ENCODE measurements at regions not wholly inside any gene's neighbourhood (a gene's known extent, or its start where the extent isn't known, plus 50 kb on each side); places are given as distances from the start of the nearest gene placed in this dataset.

DNA sequence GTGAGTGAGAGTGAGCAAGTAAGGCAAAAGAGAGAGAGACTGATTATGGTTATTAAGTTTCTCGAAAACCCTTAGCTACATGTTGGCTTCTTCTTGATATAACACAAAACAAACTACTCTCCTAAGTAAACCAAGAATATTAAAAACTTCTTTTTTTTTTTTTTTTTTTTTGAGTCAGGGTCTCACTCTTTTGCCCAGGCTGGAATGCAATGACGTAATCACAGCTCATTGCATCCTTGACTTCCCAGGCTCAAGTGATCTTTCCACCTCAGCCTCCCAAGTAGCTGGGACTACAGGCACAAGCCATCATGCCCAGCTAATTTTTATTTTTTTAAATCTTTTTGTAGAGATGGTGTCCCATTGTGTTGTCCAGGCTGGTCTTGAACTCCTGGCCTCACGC, 102.2 kb upstream of the IL6 start:
- DNase-seq (ENCODE audit: low read depth): no peak

DNA sequence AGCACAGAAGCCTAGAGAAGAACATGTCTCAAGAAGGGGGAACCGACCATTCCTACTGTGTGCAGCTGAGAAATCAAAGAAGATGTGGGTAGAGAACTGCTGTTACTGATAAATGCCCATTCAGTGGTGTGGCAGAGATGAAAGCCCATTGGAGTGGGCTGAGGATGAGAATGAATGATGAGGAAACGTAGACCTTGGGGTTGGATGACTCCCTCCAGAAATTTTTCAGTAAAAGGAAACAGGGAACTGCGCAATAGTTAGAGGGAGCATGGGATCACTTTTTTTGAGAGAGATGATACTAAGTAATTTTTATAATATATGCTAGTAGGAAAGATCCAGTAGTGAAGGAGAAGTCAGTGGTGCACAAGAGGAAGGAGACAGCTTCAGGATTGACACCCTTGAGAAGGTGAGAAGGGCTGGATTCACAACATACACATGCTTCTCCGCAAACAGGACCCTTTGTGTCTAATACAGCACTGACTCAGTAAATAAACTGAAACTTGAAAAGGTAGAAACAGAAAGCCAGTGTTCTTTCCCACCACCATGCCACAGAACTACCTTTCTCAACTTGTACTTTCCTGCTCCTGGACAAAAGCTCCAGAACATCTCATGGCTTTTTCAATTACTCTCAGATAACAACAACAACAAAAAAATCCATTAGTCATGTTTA, 104.7 kb upstream of the IL6 start:
- no peak for DNase-seq (ENCODE audit: low read depth)

DNA sequence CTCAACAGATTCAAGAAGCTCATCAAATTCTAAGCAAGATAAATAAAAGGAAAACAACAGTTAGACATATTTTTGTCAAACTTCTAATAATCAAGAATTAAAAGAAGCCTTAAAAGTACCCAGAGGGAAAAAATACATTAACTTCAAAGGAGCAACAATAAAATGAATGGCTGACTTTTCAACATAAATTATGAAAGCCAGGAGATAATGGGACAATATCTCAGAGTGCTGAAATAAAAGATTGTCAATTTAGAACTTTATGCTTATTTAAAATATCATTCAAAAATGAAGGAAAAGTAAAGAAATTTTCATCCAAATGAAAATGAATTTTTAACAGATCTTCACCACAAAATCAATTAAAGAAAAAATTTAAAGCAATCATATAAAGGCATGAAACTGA, 108.5 kb upstream of the IL6 start:
- no peak for DNase-seq (ENCODE audit: low read depth)

DNA sequence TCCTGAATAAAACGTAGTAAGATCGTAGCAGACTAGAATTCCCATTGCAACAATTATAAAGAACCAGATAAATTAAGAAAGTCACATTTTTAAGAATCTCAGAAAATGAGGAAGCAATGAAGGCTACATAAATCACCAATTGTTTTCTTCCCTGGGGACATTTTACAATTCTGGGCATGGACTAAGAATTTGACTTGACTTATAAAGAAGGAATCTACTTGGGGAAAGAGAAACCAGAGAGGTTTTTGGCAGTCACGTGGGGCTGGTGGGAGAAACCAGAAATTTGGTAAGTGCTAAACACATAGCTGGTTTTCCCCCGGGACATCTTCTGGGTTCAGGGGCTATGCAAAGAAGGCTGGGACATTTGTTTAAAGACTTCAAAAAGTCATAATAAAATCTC, 109.8 kb upstream of the IL6 start:
- DNase-seq (ENCODE audit: low read depth): no peak

DNA sequence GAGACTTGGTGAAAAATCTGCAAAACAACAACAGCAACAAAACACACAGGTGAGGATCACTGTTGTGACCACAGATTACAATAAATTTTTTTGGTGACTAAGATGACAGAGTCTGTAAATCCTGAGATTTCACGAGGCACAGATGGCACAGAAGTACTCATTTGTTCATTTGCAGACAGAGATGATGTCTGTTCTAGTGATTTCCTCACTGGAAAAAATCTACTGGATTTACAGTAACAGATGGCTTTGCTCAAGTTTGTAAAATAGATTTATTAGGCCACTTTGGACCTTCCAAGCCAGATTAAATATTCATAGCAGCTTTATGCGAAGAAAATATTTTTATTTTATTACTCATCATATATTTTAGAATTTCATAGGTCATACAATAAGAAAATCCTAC, 113.5 kb upstream of the IL6 start:
- DNase-seq (ENCODE audit: low read depth): no peak

DNA sequence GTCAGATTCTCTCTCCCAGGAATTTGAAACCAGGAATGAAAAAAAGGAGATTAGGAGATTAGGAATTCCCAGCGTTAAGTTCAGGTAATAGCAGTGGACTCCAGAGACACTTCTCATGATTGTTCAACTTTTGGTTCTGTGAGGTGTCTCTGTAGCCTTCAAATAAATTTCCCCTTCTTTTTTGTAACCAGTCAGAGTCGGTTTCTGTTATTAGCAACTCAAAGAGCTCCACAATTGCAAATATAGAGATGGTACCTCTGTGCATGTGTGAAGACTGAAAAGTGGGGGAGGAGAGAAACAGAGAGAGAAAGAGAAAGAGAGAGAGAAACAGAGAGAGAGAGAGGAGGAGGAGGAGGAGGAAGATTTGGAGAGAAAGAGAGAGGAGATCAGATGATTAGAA, 112.8 kb upstream of the STEAP1B start:
- DNase-seq (ENCODE audit: low read depth): no peak

DNA sequence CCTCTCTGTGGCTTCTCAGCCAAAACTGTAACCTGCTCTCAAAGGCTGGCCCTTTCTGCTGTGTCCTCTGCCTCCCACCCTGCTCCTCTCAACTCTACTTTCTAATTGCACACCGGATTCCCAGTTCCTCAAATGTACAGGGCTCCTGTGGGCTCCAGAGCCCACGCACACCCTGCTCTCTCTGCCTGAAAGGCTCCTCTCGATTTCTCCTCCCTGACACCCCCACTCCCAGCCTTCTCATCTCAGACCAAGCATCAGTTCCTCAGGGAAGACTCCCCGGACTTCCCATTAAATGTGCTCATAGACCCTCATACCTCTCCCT, 111.7 kb upstream of the STEAP1B start:
- DNase-seq (ENCODE audit: low read depth): no peak

DNA sequence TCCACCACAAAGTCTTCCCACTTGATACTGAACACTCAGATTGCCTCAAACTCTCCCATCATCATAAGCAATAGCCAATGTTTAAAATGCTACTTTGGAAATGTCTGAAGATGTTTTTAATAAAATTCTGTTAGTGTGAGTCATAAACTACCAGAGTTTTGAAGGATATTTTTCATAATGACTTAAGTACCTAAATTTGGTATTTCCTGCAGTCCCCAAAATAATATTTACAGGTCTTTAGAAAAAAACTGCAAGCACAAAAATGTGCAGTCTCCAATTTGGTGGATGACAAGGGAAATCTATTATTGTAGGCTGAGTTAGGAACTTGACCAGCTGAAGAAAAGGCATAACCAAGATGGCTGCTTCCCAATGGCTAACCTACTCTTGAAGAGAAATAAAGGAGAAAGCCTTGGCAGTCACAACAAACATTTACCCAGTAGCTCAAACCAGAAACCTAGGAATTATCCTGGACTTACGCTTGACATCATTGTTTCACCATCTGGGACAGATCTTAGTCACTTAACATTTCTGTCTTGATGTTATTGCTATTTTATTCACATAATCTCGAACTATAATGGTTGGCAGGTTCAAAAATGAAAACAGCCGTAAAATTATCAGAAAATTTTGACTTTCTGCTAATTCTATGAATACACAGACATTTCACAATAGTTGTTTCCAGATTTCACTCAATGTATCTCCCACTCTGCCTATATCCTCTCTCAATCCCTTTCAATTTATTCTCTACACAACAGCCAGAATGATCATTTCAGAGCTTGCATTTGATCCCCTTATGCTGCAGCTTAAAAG, 111.2 kb upstream of the STEAP1B start:
- DNase-seq (ENCODE audit: low read depth): peak; percentile 74

DNA sequence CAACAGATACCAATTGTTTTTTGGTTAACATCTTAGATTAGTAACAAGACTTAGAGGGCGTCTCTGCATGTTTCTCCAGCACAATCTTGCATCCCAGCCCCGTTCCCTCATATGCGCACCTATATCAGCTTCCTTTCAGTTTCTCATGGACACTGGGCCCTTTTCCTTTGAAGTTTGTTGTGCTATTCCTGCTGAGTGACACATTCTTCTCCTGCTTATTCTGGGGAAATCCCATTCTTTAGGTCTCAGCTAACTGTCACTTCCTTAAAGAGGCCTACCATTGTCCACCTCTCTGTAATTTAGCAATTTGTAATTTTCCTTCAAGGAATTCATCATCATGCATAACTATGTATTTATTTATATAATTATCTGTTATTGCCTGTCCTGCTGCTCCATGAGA, 110.3 kb upstream of the STEAP1B start:
- DNase-seq (ENCODE audit: low read depth): no peak

DNA sequence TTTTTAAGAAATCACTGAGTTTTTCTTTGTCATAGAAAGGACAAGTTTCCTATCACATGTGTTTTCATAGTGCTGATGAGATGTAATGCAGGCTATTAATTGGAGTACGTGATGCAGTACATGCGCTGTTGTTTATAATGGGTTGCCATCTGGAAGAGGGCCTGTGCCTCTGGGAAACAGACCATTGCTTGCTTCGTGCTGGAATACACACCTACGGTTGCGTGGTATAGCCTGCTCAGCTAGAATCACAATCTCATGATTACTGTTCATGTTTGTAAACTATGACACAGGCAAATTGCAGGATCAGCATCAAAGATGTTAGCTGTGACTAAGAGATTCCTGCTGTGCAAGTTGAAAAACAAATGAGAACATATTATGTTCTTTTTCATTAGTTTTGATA, 107.2 kb upstream of the STEAP1B start:
- DNase-seq (ENCODE audit: low read depth): peak; percentile 50

DNA sequence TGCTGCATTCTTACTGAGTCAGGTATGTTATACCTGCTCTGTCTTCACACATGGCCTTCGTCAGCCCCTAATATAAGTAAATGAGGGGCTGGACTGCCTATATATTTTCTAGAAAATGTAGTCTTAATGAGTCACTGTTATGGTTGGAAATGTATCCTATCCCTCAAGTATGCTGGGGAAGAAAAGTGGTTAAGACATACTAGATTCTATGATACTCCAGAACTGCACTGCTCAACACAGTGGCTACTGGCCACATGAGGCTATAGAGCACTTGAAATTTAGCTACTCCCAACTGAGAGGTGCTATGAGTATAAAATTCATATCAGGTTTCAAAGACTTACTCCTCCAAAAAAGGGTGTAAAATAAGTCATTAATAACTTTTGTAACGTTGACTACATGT, 104.3 kb upstream of the STEAP1B start:
- no peak for DNase-seq (ENCODE audit: low read depth)

DNA sequence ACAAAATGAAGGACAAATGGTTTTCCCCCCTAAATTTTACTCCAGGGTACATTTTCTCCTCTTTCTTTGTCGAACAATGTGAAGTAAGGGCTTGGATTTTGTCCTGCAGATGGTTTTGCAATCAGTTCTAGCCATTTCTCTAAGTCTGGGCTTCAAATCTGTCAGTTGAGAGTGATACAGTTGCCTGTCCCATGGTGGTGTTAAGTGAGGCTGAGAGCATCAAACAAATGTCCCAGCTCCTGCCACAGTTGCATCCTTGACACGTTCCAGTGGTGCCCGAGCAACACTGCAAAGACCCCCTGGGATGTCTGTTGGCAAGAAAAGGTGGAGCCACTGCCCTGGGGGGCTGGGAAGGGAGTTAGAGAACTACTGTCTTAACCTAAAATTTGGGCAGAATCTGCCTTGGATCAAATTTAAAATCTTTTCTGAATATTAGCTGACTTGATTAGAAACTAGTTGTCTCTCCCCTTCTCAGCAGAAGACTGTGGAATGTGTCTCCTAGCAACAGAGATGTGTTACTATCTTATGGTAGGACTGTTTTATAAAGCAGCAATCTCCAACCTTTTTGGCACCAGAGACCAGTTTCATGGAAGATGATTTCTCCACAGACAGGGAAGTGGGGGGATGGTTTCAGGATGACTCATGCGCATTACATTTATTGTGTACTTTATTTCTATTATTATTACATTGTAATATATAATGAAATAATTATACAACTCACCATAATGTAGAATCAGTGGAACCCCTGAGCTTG, 102.0 kb upstream of the STEAP1B start:
- peak; percentile 85 for DNase-seq (ENCODE audit: low read depth)

DNA sequence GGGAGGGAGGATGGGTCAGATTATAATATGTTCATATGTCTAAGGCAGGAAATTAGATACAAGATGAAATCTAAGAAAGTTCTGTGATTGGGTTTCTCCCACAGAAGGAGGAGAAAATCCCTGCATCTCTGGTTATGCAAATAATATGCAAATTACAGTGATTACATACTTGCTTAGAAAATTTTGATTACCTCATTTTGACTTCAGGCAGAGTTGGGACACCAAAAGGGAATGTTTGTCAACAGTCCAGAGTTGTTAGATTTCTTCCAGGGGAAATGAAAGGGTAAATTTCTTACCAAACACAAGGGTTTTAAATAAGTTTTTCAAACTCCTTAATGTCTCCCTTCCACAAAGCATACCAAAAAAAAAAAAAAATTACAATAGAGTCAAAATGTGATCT, 101.4 kb upstream of the STEAP1B start:
- no peak for DNase-seq (ENCODE audit: low read depth)

DNA sequence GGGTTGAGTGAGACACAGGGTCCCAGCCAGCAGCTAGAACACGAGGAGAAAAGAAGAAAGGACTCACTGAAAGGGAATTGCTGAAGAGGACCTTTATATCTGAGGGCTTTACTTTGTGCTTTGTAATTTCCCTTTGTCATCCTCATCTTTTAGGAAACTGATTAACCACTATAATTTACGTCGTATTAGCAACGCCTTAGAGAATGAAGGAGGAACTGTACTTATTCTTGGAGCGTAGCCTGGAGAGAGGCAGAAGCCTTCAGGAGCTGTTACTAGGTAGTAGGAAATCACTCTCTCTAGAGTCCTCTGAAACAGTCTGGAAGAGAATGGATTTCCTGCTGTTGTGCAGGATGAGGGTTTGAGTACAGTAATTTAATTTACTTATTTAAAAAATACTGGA, 101.0 kb upstream of the STEAP1B start:
- no peak for DNase-seq (ENCODE audit: low read depth)

DNA sequence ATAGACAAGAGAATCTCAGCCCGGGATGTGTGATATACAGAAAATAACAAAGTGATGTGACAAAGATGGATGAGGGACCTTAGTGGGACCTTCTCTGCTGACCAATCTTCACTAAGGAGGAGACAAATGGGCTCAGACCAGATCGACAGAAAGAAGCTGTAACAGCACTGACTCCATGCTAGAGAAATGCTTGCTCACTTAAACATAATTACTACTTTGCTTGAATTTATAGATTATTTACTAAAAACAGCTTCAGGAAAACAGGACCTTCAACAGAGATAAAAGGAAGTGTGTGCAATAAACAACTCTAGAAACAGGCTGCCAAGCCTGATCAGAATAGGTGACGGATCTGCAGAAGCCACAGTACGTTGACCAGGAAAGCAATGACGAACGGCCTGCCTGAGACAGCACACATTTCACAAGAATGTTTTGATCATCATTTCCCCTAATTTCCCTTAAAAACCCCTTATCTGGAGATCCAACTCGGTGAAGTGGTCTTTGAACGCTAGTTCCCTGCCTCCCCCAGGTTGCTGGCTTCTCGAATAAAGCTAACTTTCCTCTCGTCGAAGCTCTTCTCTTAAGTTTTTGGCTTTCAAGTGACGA, 98.4 kb upstream of the STEAP1B start:
- no peak for DNase-seq (ENCODE audit: low read depth)

DNA sequence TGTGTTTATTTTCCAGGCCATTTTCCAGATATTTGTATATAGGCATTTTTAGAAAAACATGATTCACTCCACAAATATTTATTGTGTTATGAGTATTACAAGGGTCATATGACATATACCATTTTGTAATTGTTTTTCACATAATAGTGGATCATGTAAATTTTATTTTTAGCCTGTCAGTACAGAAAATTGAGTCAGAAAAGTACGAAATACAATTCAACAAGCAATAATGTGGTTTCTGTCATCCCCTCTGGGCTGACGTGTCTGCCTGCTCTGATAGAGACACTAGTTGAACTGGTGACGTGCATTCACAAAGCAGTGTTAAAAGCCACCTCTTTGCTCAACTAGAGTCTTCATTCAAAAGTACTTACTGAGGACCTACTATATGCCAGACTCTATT, 97.9 kb upstream of the STEAP1B start:
- peak; percentile 88 for DNase-seq (ENCODE audit: low read depth)

DNA sequence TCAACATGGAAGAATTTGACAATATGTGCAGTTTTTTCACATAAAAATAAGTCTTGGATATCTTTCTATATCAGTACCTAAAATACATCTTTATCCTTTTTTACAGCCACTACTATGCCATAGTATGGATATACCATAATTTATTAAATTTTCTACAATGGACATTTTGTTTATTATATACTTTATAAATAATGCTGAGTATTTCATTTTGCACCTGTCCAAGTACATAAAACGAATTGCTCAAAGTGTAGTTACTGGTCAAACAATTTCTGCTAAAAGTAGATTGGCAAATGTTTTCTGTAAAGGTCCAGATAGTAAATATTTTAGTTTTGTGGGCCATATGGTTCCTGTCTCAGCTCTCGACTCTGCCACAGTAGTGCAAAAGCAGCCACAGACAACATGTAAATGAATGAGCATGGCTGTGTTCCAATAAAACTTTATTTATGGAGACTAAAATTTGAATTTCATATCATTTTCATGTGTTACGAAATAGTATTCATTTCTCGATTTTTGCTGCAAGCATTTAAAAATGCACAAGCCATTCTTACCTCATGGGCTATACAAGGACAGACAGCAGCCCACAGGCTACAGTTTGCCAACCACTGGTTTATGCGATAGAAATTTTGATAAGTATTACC, 96.9 kb upstream of the STEAP1B start:
- no peak for DNase-seq (ENCODE audit: low read depth)

DNA sequence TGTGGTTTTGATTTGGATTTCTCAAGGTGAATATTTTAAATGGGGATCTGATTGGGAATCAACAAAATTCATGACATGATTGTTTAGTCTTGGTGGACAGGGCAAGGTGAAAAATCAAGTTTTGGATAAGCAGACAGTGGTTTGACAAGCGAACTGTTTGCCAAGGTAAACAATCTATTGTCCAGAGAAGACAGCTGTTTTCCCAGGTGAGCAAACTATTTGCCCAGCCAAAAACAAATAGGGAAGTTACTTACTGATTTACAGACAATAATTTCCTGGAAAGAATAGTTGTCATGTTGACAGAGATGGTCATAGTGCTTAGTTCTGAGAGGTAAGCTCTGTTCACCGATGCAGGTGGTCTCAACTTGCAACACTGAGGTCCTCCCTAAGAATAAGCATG, 94.0 kb upstream of the STEAP1B start:
- no peak for DNase-seq (ENCODE audit: low read depth)

DNA sequence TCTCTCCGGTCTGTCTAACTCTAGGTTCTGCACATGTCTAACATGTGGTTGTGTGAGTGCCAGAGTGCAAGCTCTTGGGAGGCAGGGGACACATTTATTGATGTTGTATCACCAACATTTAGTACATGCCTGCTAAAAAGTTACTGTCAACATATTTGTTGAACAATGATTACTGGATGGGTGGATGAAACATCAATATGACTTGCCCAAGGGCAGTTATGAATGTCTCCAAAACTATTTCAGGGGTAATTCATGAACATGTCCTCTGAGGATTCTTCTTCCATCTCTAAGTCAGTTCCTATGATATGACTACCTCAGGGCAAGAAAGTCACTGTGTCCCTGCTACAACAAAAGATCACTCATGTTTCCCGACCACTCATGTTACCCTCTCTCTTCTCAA, 91.3 kb upstream of the STEAP1B start:
- no peak for DNase-seq (ENCODE audit: low read depth)

DNA sequence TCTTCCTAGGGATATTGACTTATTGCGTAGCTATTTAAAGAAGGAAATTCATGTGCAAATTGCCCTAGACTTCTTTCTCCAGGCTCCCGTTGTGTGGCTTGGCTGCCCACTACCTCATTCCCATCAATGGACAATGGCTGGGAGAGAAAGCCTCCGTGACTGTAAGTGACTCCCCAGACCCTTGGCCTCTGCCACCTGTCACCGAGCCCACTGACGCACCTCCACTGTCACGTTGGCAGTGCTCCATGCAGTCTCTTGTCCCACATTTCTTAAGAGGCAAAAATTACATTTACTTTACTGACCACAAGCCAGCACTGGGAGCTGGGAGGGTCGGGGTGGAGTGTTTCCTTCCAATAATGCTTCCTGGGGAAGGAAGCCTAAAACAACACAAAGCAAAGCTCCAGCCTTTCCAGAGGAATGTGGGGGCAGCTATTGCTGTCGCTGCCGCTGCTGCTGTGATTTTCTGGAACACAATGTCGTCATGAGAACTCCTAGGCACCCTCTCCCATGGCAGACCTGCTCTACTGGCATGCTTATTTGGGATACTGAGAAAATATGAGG, 89.7 kb upstream of the STEAP1B start:
- peak; percentile 53 for DNase-seq (ENCODE audit: low read depth)

DNA sequence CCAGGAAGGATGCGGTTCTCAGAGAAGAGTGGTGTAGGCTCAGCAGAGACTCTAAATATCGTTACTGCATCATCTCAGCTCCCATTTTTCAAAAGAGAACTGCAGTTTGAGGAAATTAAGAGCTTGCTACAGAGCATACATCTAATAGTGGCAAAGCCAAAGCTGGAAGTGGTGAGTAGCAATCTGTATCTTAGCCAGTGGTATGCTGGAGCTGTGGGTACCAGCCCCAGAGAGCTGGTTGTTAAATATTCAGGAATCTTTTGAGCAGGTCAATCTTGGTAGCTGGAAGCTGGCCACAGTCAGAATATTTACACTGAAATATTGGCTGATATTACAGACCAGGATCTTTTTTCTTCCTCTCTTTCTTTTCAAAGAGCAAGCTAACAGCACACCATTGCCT, 88.4 kb upstream of the STEAP1B start:
- no peak for DNase-seq (ENCODE audit: low read depth)

DNA sequence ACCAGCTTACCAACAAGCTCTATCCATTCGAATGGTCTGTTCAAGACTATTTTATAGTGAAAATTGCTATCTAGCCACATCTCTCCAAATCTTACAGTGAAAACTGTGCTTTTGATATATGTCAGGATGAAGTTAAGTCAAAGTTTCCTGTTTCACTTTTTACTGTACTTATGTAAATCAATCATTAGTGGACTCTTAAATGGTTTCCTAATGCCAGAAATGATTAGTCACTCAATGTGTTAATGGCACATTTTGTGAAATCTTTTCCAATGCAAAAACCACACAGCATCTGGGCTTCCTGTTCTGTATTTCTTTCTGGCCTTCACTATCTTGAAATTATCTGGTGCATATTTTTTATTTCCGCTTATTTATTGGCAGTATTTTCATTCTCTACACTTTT, 87.3 kb upstream of the STEAP1B start:
- DNase-seq (ENCODE audit: low read depth): no peak
